ENCODE measurements at regions not wholly inside any gene's neighbourhood (a gene's known extent, or its start where the extent isn't known, plus 50 kb on each side); places are given as distances from the start of the nearest gene placed in this dataset.

- no peak; the same call in 1 of the 2 replicates for TF ChIP-seq GATA2 (IDR thresholded peaks at IDR 0.05; ENCODE audit: low read depth, low read length)
- TF ChIP-seq GATA3 (IDR thresholded peaks at IDR 0.05; ENCODE audit: low read depth, low read length), result no peak
Measured at GRCh38 chr2:175442441-175442840, 260.9 kb upstream of the ATP5MC3 start.

All from SH-SY5Y (cell line).